HepG2 (cell line): ENCODE measurements at regions not wholly inside any gene's neighbourhood (a gene's known extent, or its start where the extent isn't known, plus 50 kb on each side); places are given as distances from the start of the nearest gene placed in this dataset.

ENCODE experiments used
- AGO1 ChIP-seq: fragments of 200-400 bp; formaldehyde crosslinking; IDR thresholded peaks from 2 replicates; pipeline ENCODE4 v1.6.1; 2017; ENCODE audit warnings: mild to moderate bottlenecking, low read depth, low read length, moderate library complexity; ENCODE audit not compliant: poor library complexity, severe bottlenecking
- FOXJ3 ChIP-seq: sonication (generic); formaldehyde crosslinking; IDR thresholded peaks from 2 replicates; pipeline ENCODE4 v1.4.0; 2020; ENCODE audit warnings: missing genetic modification reagents, mild to moderate bottlenecking, borderline replicate concordance
- HDAC2 ChIP-seq: sonication (generic); formaldehyde crosslinking; IDR thresholded peaks from 2 replicates; pipeline ENCODE4 v1.4.0; 2020; ENCODE audit warnings: missing genetic modification reagents
- HNF4G ChIP-seq, 2 experiments: sonication (generic) in 1 of 2; formaldehyde crosslinking in 1 of 2; IDR thresholded peaks; 2 replicates each; pipeline versions ENCODE4 v1.4.0 to v1.6.1; 2011 to 2020; ENCODE audit warnings: borderline replicate concordance in 2 of 2, low read depth in 2 of 2, mild to moderate bottlenecking in 2 of 2, low read length in 1 of 2, missing genetic modification reagents in 1 of 2, moderate library complexity in 1 of 2
- LCORL ChIP-seq, 2 experiments: fragments of 450-650 bp in 1 of 2; sonication (generic) in 1 of 2; formaldehyde crosslinking in 1 of 2; IDR thresholded peaks; 2 replicates each; pipeline versions ENCODE4 v1.5.0 to v1.6.1; 2017 to 2020; ENCODE audit warnings: antibody characterized with exemption in 1 of 2, missing genetic modification reagents in 1 of 2
- NR2F6 ChIP-seq, 2 experiments: IDR thresholded peaks; 2 replicates each; pipeline ENCODE4 v1.6.1; 2016; ENCODE audit warnings: antibody characterized with exemption in 1 of 2, mild to moderate bottlenecking in 1 of 2
- SKI ChIP-seq: fragments of 450-650 bp; IDR thresholded peaks from one replicate; pipeline ENCODE4 v1.6.1; 2018; ENCODE audit warnings: mild to moderate bottlenecking; ENCODE audit not compliant: partially characterized antibody
- SRF ChIP-seq: IDR thresholded peaks from 2 replicates; pipeline ENCODE4 v1.6.1; 2011; ENCODE audit warnings: mild to moderate bottlenecking, low read depth, low read length, moderate library complexity
- ZBTB1 ChIP-seq: sonication (generic); formaldehyde crosslinking; IDR thresholded peaks from 2 replicates; pipeline ENCODE4 v1.4.0; 2020; ENCODE audit warnings: missing genetic modification reagents, borderline replicate concordance
- ZMAT3 ChIP-seq: sonication (generic); formaldehyde crosslinking; conservative IDR thresholded peaks from 2 replicates; pipeline ENCODE4 v1.7.0; 2021; ENCODE audit warnings: missing genetic modification reagents
- ZNF331 ChIP-seq: sonication (generic); formaldehyde crosslinking; IDR thresholded peaks from 2 replicates; pipeline ENCODE4 v1.4.0; 2020; ENCODE audit warnings: missing genetic modification reagents
- ZNF652 ChIP-seq: IDR thresholded peaks from 2 replicates; pipeline ENCODE4 v1.6.1; 2016; ENCODE audit warnings: low read depth, borderline replicate concordance
- TF ChIP-seq, protein P1 (sequence below): sonication (generic); formaldehyde crosslinking; IDR thresholded peaks from 2 replicates; pipeline ENCODE4; 2020; ENCODE audit warnings: missing genetic modification reagents, mild to moderate bottlenecking, borderline replicate concordance
- TF ChIP-seq, protein P2 (sequence below): sonication (generic); IDR thresholded peaks from 2 replicates; pipeline ENCODE4 v1.6.1; 2016; ENCODE audit warnings: low read depth, borderline replicate concordance
- TF ChIP-seq, protein P3 (sequence below): sonication (generic); formaldehyde crosslinking; IDR thresholded peaks from 2 replicates; pipeline ENCODE4 v1.4.0; 2020; ENCODE audit warnings: missing genetic modification reagents, mild to moderate bottlenecking, borderline replicate concordance
- TF ChIP-seq, protein P4 (sequence below): sonication (generic); formaldehyde crosslinking; IDR thresholded peaks from 2 replicates; pipeline ENCODE4 v1.4.0; 2020; ENCODE audit warnings: missing genetic modification reagents, mild to moderate bottlenecking, borderline replicate concordance
- TF ChIP-seq, protein P5 (sequence below): sonication (generic); formaldehyde crosslinking; IDR thresholded peaks from 2 replicates; pipeline ENCODE4 v1.4.0; 2020; ENCODE audit warnings: mild to moderate bottlenecking, low read depth, missing genetic modification reagents
- TF ChIP-seq, protein P6 (sequence below): IDR thresholded peaks from 2 replicates; pipeline ENCODE4 v1.6.1; 2016; ENCODE audit warnings: missing compliant biosample characterization, missing genetic modification reagents, borderline replicate concordance

DNA sequence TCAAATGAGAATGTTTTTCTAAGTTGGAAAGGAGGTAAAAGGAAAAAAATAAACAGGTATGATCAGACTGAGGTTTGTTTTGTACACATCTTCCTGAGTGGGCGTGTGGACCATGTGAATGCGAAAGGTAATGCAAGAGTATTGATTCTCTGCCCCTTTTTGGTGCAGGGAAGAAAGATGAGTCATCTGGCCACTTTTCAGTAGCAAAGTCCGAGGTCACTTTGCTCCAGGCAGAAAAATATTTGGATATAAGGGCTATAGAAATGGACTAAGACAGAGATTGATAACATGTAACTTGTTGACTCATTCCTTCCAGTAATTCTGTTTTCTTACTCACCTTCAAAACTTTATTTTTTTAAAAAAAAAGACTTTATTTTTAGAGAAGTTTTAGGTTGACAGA, 130.5 kb downstream of the DSEL start (continued):
- TF ChIP-seq, protein P1, sequence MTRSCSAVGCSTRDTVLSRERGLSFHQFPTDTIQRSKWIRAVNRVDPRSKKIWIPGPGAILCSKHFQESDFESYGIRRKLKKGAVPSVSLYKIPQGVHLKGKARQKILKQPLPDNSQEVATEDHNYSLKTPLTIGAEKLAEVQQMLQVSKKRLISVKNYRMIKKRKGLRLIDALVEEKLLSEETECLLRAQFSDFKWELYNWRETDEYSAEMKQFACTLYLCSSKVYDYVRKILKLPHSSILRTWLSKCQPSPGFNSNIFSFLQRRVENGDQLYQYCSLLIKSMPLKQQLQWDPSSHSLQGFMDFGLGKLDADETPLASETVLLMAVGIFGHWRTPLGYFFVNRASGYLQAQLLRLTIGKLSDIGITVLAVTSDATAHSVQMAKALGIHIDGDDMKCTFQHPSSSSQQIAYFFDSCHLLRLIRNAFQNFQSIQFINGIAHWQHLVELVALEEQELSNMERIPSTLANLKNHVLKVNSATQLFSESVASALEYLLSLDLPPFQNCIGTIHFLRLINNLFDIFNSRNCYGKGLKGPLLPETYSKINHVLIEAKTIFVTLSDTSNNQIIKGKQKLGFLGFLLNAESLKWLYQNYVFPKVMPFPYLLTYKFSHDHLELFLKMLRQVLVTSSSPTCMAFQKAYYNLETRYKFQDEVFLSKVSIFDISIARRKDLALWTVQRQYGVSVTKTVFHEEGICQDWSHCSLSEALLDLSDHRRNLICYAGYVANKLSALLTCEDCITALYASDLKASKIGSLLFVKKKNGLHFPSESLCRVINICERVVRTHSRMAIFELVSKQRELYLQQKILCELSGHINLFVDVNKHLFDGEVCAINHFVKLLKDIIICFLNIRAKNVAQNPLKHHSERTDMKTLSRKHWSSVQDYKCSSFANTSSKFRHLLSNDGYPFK (CRISPR knock-in tag), result no peak
- TF ChIP-seq, protein P2, sequence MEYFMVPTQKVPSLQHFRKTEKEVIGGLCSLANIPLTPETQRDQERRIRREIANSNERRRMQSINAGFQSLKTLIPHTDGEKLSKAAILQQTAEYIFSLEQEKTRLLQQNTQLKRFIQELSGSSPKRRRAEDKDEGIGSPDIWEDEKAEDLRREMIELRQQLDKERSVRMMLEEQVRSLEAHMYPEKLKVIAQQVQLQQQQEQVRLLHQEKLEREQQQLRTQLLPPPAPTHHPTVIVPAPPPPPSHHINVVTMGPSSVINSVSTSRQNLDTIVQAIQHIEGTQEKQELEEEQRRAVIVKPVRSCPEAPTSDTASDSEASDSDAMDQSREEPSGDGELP, result no peak
- TF ChIP-seq HDAC2 (CRISPR knock-in tag) (peak; percentile 71), HNF4G (IDR thresholded peaks at IDR 0.05; ENCODE audit: borderline replicate concordance, low read depth, low read length) (peak; percentile 69; the same call in 1 of the 2 replicates), HNF4G (CRISPR knock-in tag; IDR thresholded peaks at IDR 0.05; ENCODE audit: borderline replicate concordance, low read depth) (no peak), SRF (no peak), AGO1 (no peak), ZNF652 (CRISPR knock-in tag) (no peak; the same call in 1 of the 2 replicates), ZBTB1 (no peak), SKI (no peak), LCORL (IDR thresholded peaks at IDR 0.05) (no peak), LCORL (CRISPR knock-in tag; IDR thresholded peaks at IDR 0.05) (peak; percentile 42; the same call in 1 of the 2 replicates), ZNF331 (CRISPR knock-in tag) (no peak; the same call in 1 of the 2 replicates), FOXJ3 (CRISPR knock-in tag) (0 out of 2 replicates have a peak, but pooled peaks have one; percentile 28), NR2F6 (IDR thresholded peaks at IDR 0.05) (no peak; the same call in 1 of the 2 replicates), NR2F6 (CRISPR knock-in tag; IDR thresholded peaks at IDR 0.05) (no peak), ZMAT3 (CRISPR knock-in tag) (no peak)
- TF ChIP-seq, protein P3, sequence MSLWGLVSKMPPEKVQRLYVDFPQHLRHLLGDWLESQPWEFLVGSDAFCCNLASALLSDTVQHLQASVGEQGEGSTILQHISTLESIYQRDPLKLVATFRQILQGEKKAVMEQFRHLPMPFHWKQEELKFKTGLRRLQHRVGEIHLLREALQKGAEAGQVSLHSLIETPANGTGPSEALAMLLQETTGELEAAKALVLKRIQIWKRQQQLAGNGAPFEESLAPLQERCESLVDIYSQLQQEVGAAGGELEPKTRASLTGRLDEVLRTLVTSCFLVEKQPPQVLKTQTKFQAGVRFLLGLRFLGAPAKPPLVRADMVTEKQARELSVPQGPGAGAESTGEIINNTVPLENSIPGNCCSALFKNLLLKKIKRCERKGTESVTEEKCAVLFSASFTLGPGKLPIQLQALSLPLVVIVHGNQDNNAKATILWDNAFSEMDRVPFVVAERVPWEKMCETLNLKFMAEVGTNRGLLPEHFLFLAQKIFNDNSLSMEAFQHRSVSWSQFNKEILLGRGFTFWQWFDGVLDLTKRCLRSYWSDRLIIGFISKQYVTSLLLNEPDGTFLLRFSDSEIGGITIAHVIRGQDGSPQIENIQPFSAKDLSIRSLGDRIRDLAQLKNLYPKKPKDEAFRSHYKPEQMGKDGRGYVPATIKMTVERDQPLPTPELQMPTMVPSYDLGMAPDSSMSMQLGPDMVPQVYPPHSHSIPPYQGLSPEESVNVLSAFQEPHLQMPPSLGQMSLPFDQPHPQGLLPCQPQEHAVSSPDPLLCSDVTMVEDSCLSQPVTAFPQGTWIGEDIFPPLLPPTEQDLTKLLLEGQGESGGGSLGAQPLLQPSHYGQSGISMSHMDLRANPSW (CRISPR knock-in tag), result no peak
- TF ChIP-seq, protein P4, sequence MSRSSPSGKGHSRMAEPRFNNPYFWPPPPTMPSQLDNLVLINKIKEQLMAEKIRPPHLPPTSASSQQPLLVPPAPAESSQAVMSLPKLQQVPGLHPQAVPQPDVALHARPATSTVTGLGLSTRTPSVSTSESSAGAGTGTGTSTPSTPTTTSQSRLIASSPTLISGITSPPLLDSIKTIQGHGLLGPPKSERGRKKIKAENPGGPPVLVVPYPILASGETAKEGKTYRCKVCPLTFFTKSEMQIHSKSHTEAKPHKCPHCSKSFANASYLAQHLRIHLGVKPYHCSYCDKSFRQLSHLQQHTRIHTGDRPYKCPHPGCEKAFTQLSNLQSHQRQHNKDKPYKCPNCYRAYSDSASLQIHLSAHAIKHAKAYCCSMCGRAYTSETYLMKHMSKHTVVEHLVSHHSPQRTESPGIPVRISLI (CRISPR knock-in tag), result no peak
- TF ChIP-seq, protein P5, sequence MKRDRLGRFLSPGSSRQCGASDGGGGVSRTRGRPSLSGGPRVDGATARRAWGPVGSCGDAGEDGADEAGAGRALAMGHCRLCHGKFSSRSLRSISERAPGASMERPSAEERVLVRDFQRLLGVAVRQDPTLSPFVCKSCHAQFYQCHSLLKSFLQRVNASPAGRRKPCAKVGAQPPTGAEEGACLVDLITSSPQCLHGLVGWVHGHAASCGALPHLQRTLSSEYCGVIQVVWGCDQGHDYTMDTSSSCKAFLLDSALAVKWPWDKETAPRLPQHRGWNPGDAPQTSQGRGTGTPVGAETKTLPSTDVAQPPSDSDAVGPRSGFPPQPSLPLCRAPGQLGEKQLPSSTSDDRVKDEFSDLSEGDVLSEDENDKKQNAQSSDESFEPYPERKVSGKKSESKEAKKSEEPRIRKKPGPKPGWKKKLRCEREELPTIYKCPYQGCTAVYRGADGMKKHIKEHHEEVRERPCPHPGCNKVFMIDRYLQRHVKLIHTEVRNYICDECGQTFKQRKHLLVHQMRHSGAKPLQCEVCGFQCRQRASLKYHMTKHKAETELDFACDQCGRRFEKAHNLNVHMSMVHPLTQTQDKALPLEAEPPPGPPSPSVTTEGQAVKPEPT (CRISPR knock-in tag), result no peak
- TF ChIP-seq, protein P6, sequence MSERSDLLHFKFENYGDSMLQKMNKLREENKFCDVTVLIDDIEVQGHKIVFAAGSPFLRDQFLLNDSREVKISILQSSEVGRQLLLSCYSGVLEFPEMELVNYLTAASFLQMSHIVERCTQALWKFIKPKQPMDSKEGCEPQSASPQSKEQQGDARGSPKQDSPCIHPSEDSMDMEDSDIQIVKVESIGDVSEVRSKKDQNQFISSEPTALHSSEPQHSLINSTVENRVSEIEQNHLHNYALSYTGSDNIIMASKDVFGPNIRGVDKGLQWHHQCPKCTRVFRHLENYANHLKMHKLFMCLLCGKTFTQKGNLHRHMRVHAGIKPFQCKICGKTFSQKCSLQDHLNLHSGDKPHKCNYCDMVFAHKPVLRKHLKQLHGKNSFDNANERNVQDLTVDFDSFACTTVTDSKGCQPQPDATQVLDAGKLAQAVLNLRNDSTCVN (CRISPR knock-in tag), result no peak
